OCI-LY7 (cell line): ENCODE measurements at regions not wholly inside any gene's neighbourhood (a gene's known extent, or its start where the extent isn't known, plus 50 kb on each side); places are given as distances from the start of the nearest gene placed in this dataset.

Source experiments
- BruUV-seq: library from RNA; stranded (reverse); fragments of 400-500 nt; replicated peaks from 2 replicates; lab custom pipeline; 2021; lab: Mats Ljungman, UMichigan
- CTCF ChIA-PET: fragments of 300-600 bp; sonication (Branson Sonifier 250); formaldehyde crosslinking; loops from one replicate; lab custom pipeline; 2022; ENCODE audit warnings: antibody characterized with exemption; ENCODE audit not compliant: unreplicated experiment; lab: Charles Lee
- POLR2A ChIA-PET: fragments of 300-600 bp; sonication (Branson Sonifier 250); formaldehyde crosslinking; loops from one replicate; lab custom pipeline; 2022; ENCODE audit warnings: antibody characterized with exemption; lab: Charles Lee
- DNase-seq: peaks from one replicate; pipeline ENCODE4 v3.0.0-alpha.2; 2015; ENCODE audit warnings: low spot score
- H2AFZ ChIP-seq: fragments of 200-600 bp; sonication (generic), shearing (Covaris generic); 2 replicates; pipeline ENCODE4 v1.6.1; 2014; ENCODE audit warnings: mild to moderate bottlenecking, antibody characterized with exemption, low read length, moderate library complexity
- H3K27ac ChIP-seq: fragments of 200-600 bp; sonication (generic); 2 replicates; pipeline ENCODE4 v1.5.1; 2014; ENCODE audit warnings: mixed run types, low read depth, mild to moderate bottlenecking, moderate library complexity, low read length, inconsistent platforms; ENCODE audit not compliant: poor library complexity, severe bottlenecking
- H3K36me3 ChIP-seq: fragments of 200-600 bp; sonication (generic); 2 replicates; pipeline ENCODE4 v1.6.1; 2014; ENCODE audit warnings: mild to moderate bottlenecking, antibody characterized with exemption, low read length, moderate library complexity, mixed read lengths; ENCODE audit not compliant: insufficient read depth
- H3K4me1 ChIP-seq: fragments of 200-600 bp; sonication (generic); 2 replicates; pipeline ENCODE4 v1.5.1; 2014; ENCODE audit warnings: mild to moderate bottlenecking, low read length; ENCODE audit not compliant: insufficient read depth, poor library complexity, severe bottlenecking
- H3K4me2 ChIP-seq: fragments of 200-600 bp; sonication (generic); 2 replicates; pipeline ENCODE4 v1.6.1; 2014; ENCODE audit warnings: mild to moderate bottlenecking, low read length
- H3K4me3 ChIP-seq: fragments of 200-600 bp; sonication (generic); 2 replicates; pipeline ENCODE4 v1.5.1; 2014; ENCODE audit warnings: mild to moderate bottlenecking, low read depth, low read length; ENCODE audit not compliant: poor library complexity, severe bottlenecking
- H3K79me2 ChIP-seq: fragments of 200-600 bp; sonication (generic); 2 replicates; pipeline ENCODE4 v1.6.1; 2016; ENCODE audit warnings: low read depth, mild to moderate bottlenecking, low read length, moderate library complexity, mixed read lengths; ENCODE audit not compliant: insufficient read depth
- H3K9me2 ChIP-seq: fragments of 200-600 bp; sonication (generic); 2 replicates; pipeline ENCODE4 v1.6.1; 2016; ENCODE audit warnings: mild to moderate bottlenecking, low read length, mixed read lengths; ENCODE audit not compliant: insufficient read depth
- H3K9me3 ChIP-seq: fragments of 200-600 bp; sonication (generic); 2 replicates; pipeline ENCODE4 v1.6.1; 2014; ENCODE audit warnings: mild to moderate bottlenecking, mixed run types, low read length, mixed read lengths
- H4K20me1 ChIP-seq: fragments of 200-600 bp; sonication (generic); 2 replicates; pipeline ENCODE4 v1.6.1; 2014; ENCODE audit warnings: mild to moderate bottlenecking, antibody characterized with exemption, low read length, moderate library complexity, mixed read lengths; ENCODE audit not compliant: insufficient read depth
- CTCF ChIP-seq: fragments of 200-600 bp; sonication (generic); conservative IDR thresholded peaks from 2 replicates; pipeline ENCODE4 v1.5.1; 2014; ENCODE audit warnings: mild to moderate bottlenecking, antibody characterized with exemption, low read length, moderate library complexity, mixed read lengths
- EZH2phosphoT487 ChIP-seq: fragments of 200-600 bp; sonication (generic); IDR thresholded peaks from 2 replicates; pipeline ENCODE4 v1.6.1; 2018; ENCODE audit warnings: low read depth, borderline replicate concordance, mild to moderate bottlenecking, mixed run types, antibody characterized with exemption, low read length, moderate library complexity, mixed read lengths
- intact Hi-C: fragments of 100-400 bp; cut with micrococcal nuclease; formaldehyde crosslinking; loops from one replicate; pipeline ENCODE4 v1.10.0; 2022; ENCODE audit not compliant: unreplicated experiment

GRCh38 chr6:139887275-139887674 lies 512.8 kb upstream of the CITED2 start:
- intact Hi-C loops = loop anchor here (10.0 kb wide), 1 partner anchor 1038 kb away; no protein-coding TSS in a partner anchor
- no peaks in the 10 kb centered on the region for H3K9me3 ChIP-seq
- no peaks in the 10 kb centered on the region for H3K4me1 ChIP-seq
- no peaks in the 10 kb centered on the region for H3K36me3 ChIP-seq
- H3K4me2 ChIP-seq = no peak overlapping the region
- TF ChIP-seq CTCF (no peak), EZH2phosphoT487 (no peak)
- H3K4me3 ChIP-seq = no peak overlapping the region
- ChIA-PET POLR2A (interaction anchor here (0.6 kb wide), 1 partner anchor 45 kb away, joined by 3 read pairs; no protein-coding TSS in a partner anchor), CTCF (no interaction called here)
- no peaks in the 10 kb centered on the region for H3K9me2 ChIP-seq
- no peak overlapping the region for H2AFZ ChIP-seq
- BruUV-seq = no TSS peak
- H3K79me2 ChIP-seq = no peaks in the 10 kb centered on the region
- no peaks in the 10 kb centered on the region for H4K20me1 ChIP-seq
- H3K27ac ChIP-seq = no peak overlapping the region
- DNase-seq = no peak

GRCh38 chr6:139886396-139886795 lies 511.9 kb upstream of the CITED2 start:
- DNase-seq = no peak
- Histone ChIP-seq H3K4me2 (no peak overlapping the region), H3K9me2 (no peaks in the 10 kb centered on the region), H3K79me2 (no peaks in the 10 kb centered on the region), H2AFZ (no peak overlapping the region), H3K36me3 (no peaks in the 10 kb centered on the region), H4K20me1 (no peaks in the 10 kb centered on the region), H3K9me3 (no peaks in the 10 kb centered on the region), H3K27ac (no peak overlapping the region), H3K4me1 (no peaks in the 10 kb centered on the region), H3K4me3 (no peak overlapping the region)
- TF ChIP-seq CTCF (no peak), EZH2phosphoT487 (no peak)
- CTCF ChIA-PET = no interaction called here
- intact Hi-C loops = loop anchor here (10.0 kb wide), 1 partner anchor 1038 kb away; no protein-coding TSS in a partner anchor
- BruUV-seq = no TSS peak
- POLR2A ChIA-PET = no interaction called here

- intact Hi-C loops = loop anchor here (10.0 kb wide), 1 partner anchor 1039 kb away; no protein-coding TSS in a partner anchor
- POLR2A ChIA-PET = no interaction called here
- no TSS peak for BruUV-seq
Observed at GRCh38 chr6:139885909-139886308, 511.5 kb upstream of the CITED2 start.

More at GRCh38 chr6:139885909-139886308, 511.5 kb upstream of the CITED2 start:
- DNase-seq = no peak
- Histone ChIP-seq H4K20me1 (no peaks in the 10 kb centered on the region), H3K36me3 (no peaks in the 10 kb centered on the region), H3K27ac (no peak overlapping the region), H3K9me2 (no peaks in the 10 kb centered on the region), H3K79me2 (no peaks in the 10 kb centered on the region), H3K4me1 (no peaks in the 10 kb centered on the region), H3K4me2 (no peak overlapping the region), H2AFZ (no peak overlapping the region), H3K9me3 (no peaks in the 10 kb centered on the region), H3K4me3 (no peak overlapping the region)
- CTCF ChIA-PET = no interaction called here
- TF ChIP-seq CTCF (no peak), EZH2phosphoT487 (no peak)
